HL-60 (cell line): ENCODE measurements at regions not wholly inside any gene's neighbourhood (a gene's known extent, or its start where the extent isn't known, plus 50 kb on each side); places are given as distances from the start of the nearest gene placed in this dataset.

Experiments used
- POLR2AphosphoS5 ChIP-seq: IDR thresholded peaks from 2 replicates; pipeline ENCODE4 v1.6.1; 2012; ENCODE audit warnings: low read depth
- TF ChIP-seq, protein P1 (sequence below): IDR thresholded peaks from one replicate; pipeline ENCODE4 v1.5.1; 2011; ENCODE audit warnings: low read length, control low read depth, inconsistent platforms; ENCODE audit not compliant: insufficient read depth
- TF ChIP-seq, protein P2 (sequence below): IDR thresholded peaks from 2 replicates; pipeline ENCODE4 v1.6.1; 2012; ENCODE audit warnings: low read depth; ENCODE audit not compliant: insufficient replicate concordance

DNA sequence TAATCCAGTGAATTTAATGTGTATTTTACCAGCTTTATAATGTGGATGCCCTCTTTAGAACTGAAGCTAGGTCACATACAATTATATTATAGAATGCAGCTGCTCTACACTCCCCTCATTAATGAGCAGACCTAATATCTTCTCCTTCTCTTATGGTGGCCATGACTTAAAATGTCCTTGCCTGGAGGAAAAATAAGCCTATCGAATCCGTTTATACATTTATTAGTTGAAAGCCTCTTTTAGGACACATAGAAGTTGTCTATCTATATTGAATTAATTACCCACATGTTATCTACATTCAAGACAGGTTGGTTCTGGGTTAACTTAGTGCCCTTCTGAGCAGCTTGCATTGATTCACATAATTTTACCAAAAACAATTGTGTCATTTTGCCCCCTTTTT, 1716.8 kb downstream of the HACE1 start:
- TF ChIP-seq, protein P1, sequence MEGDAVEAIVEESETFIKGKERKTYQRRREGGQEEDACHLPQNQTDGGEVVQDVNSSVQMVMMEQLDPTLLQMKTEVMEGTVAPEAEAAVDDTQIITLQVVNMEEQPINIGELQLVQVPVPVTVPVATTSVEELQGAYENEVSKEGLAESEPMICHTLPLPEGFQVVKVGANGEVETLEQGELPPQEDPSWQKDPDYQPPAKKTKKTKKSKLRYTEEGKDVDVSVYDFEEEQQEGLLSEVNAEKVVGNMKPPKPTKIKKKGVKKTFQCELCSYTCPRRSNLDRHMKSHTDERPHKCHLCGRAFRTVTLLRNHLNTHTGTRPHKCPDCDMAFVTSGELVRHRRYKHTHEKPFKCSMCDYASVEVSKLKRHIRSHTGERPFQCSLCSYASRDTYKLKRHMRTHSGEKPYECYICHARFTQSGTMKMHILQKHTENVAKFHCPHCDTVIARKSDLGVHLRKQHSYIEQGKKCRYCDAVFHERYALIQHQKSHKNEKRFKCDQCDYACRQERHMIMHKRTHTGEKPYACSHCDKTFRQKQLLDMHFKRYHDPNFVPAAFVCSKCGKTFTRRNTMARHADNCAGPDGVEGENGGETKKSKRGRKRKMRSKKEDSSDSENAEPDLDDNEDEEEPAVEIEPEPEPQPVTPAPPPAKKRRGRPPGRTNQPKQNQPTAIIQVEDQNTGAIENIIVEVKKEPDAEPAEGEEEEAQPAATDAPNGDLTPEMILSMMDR, result no peak
- TF ChIP-seq POLR2AphosphoS5, result no peak
- TF ChIP-seq, protein P2, sequence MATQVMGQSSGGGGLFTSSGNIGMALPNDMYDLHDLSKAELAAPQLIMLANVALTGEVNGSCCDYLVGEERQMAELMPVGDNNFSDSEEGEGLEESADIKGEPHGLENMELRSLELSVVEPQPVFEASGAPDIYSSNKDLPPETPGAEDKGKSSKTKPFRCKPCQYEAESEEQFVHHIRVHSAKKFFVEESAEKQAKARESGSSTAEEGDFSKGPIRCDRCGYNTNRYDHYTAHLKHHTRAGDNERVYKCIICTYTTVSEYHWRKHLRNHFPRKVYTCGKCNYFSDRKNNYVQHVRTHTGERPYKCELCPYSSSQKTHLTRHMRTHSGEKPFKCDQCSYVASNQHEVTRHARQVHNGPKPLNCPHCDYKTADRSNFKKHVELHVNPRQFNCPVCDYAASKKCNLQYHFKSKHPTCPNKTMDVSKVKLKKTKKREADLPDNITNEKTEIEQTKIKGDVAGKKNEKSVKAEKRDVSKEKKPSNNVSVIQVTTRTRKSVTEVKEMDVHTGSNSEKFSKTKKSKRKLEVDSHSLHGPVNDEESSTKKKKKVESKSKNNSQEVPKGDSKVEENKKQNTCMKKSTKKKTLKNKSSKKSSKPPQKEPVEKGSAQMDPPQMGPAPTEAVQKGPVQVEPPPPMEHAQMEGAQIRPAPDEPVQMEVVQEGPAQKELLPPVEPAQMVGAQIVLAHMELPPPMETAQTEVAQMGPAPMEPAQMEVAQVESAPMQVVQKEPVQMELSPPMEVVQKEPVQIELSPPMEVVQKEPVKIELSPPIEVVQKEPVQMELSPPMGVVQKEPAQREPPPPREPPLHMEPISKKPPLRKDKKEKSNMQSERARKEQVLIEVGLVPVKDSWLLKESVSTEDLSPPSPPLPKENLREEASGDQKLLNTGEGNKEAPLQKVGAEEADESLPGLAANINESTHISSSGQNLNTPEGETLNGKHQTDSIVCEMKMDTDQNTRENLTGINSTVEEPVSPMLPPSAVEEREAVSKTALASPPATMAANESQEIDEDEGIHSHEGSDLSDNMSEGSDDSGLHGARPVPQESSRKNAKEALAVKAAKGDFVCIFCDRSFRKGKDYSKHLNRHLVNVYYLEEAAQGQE, result no peak
